SK-N-SH treated with all-trans-retinoic acid at 6 μM for 48 hours (cell line): ENCODE measurements at regions not wholly inside any gene's neighbourhood (a gene's known extent, or its start where the extent isn't known, plus 50 kb on each side); places are given as distances from the start of the nearest gene placed in this dataset.

ENCODE experiments used
- ATAC-seq: fragments of 200-7000 bp; cut with Tn5 transposase; 3 replicates; pipeline ENCODE4 v1.9.1; 2020; ENCODE audit warnings: mild to moderate bottlenecking, moderate library complexity
- ARNTL ChIP-seq: fragments of 450-650 bp; formaldehyde crosslinking; IDR thresholded peaks from 2 replicates; pipeline ENCODE4 v1.5.0; 2020; ENCODE audit warnings: low read depth, mild to moderate bottlenecking, moderate library complexity, borderline replicate concordance
- BACH2 ChIP-seq: fragments of 250-450 bp; sonication (Bioruptor Pico); IDR thresholded peaks from 2 replicates; pipeline ENCODE4 v1.9.0; 2021; ENCODE audit warnings: mild to moderate bottlenecking, borderline replicate concordance
- CSDC2 ChIP-seq: fragments of 250-450 bp; sonication (Bioruptor Pico); IDR thresholded peaks from 2 replicates; pipeline ENCODE4 v1.5.0; 2020; ENCODE audit warnings: mild to moderate bottlenecking, moderate library complexity
- ESRRG ChIP-seq: fragments of 250-450 bp; sonication (Bioruptor Pico); IDR thresholded peaks from 2 replicates; pipeline ENCODE4 v1.6.1; 2021; ENCODE audit warnings: mild to moderate bottlenecking
- ISL1 ChIP-seq: fragments of 250-450 bp; sonication (Bioruptor Pico); IDR thresholded peaks from 2 replicates; pipeline ENCODE4 v2.1.2; 2022; ENCODE audit warnings: mild to moderate bottlenecking, moderate library complexity
- OSR1 ChIP-seq: fragments of 250-450 bp; sonication (Bioruptor Pico); IDR thresholded peaks from 2 replicates; pipeline ENCODE4 v1.8.0; 2022; ENCODE audit warnings: moderate library complexity, mild to moderate bottlenecking, inconsistent platforms
- POU6F1 ChIP-seq: fragments of 250-450 bp; sonication (Bioruptor Pico); IDR thresholded peaks from 2 replicates; pipeline ENCODE4 v1.8.0; 2021; ENCODE audit warnings: low read depth, mild to moderate bottlenecking, moderate library complexity, borderline replicate concordance
- PPARA ChIP-seq: fragments of 250-450 bp; sonication (Bioruptor Pico); IDR thresholded peaks from 2 replicates; pipeline ENCODE4 v1.5.0; 2020; ENCODE audit warnings: mild to moderate bottlenecking, borderline replicate concordance
- SNAI2 ChIP-seq: fragments of 250-450 bp; sonication (Bioruptor Pico); IDR thresholded peaks from 2 replicates; pipeline ENCODE4 v1.5.0; 2020; ENCODE audit warnings: mild to moderate bottlenecking, moderate library complexity
- TCF4 ChIP-seq: fragments of 250-450 bp; sonication (Bioruptor Pico); IDR thresholded peaks from 2 replicates; pipeline ENCODE4 v1.8.0; 2021; ENCODE audit warnings: mild to moderate bottlenecking, moderate library complexity, borderline replicate concordance
- TOX ChIP-seq: fragments of 250-450 bp; sonication (Bioruptor Pico); IDR thresholded peaks from 2 replicates; pipeline ENCODE4 v1.8.0; 2021; ENCODE audit warnings: mild to moderate bottlenecking, moderate library complexity, borderline replicate concordance
- TSHZ2 ChIP-seq: fragments of 250-450 bp; sonication (Bioruptor Pico); IDR thresholded peaks from 2 replicates; pipeline ENCODE4 v1.5.0; 2020; ENCODE audit warnings: mild to moderate bottlenecking, moderate library complexity
- ZC3H10 ChIP-seq: fragments of 250-450 bp; sonication (Bioruptor Pico); IDR thresholded peaks from 2 replicates; pipeline ENCODE4 v1.5.1; 2021; ENCODE audit warnings: mild to moderate bottlenecking, moderate library complexity
- ZFP3 ChIP-seq: fragments of 250-450 bp; sonication (Bioruptor Pico); IDR thresholded peaks from 2 replicates; pipeline ENCODE4 v1.5.0; 2020; ENCODE audit warnings: mild to moderate bottlenecking, moderate library complexity
- ZFP30 ChIP-seq: fragments of 450-650 bp; formaldehyde crosslinking; IDR thresholded peaks from 2 replicates; pipeline ENCODE4 v1.5.0; 2022; ENCODE audit warnings: mild to moderate bottlenecking, moderate library complexity
- ZNF565 ChIP-seq: fragments of 450-650 bp; formaldehyde crosslinking; conservative IDR thresholded peaks from 2 replicates; pipeline ENCODE4 v1.5.0; 2020; ENCODE audit warnings: low read depth, mild to moderate bottlenecking, moderate library complexity
- ZNF70 ChIP-seq: fragments of 450-650 bp; formaldehyde crosslinking; IDR thresholded peaks from 2 replicates; pipeline ENCODE4 v1.5.0; 2020; ENCODE audit warnings: mild to moderate bottlenecking, moderate library complexity
- ZNF8 ChIP-seq: fragments of 450-650 bp; formaldehyde crosslinking; IDR thresholded peaks from 2 replicates; pipeline ENCODE4 v1.5.0; 2020; ENCODE audit warnings: mild to moderate bottlenecking, moderate library complexity
- TF ChIP-seq, protein P1 (sequence below): fragments of 250-450 bp; sonication (Bioruptor Pico); IDR thresholded peaks from 2 replicates; pipeline ENCODE4 v1.8.0; 2020; ENCODE audit warnings: mild to moderate bottlenecking, moderate library complexity, borderline replicate concordance
- TF ChIP-seq, protein P2 (sequence below): fragments of 250-450 bp; sonication (Bioruptor Pico); IDR thresholded peaks from 2 replicates; pipeline ENCODE4 v1.5.1; 2021; ENCODE audit warnings: mild to moderate bottlenecking, moderate library complexity
- TF ChIP-seq, protein P3 (sequence below): fragments of 250-450 bp; sonication (Bioruptor Pico); IDR thresholded peaks from 2 replicates; pipeline ENCODE4 v1.5.1; 2020; ENCODE audit warnings: low read depth, mild to moderate bottlenecking, moderate library complexity

- TF ChIP-seq ZFP3 (CRISPR knock-in tag): no peak
- TF ChIP-seq OSR1 (CRISPR knock-in tag): no peak
These were observed 205.1 kb downstream of the ANKRD60 start (continued) for GRCh38 chr20:58023346-58023745.

- TF ChIP-seq TSHZ2 (CRISPR knock-in tag) (no peak), POU6F1 (CRISPR knock-in tag) (no peak), ARNTL (no peak), PPARA (CRISPR knock-in tag) (no peak), ZNF565 (CRISPR knock-in tag) (no peak), ZNF8 (no peak), ZC3H10 (CRISPR knock-in tag) (no peak), SNAI2 (CRISPR knock-in tag) (no peak)
- ATAC-seq: no peak
These were observed 205.7 kb downstream of the ANKRD60 start for GRCh38 chr20:58022711-58023110.

DNA sequence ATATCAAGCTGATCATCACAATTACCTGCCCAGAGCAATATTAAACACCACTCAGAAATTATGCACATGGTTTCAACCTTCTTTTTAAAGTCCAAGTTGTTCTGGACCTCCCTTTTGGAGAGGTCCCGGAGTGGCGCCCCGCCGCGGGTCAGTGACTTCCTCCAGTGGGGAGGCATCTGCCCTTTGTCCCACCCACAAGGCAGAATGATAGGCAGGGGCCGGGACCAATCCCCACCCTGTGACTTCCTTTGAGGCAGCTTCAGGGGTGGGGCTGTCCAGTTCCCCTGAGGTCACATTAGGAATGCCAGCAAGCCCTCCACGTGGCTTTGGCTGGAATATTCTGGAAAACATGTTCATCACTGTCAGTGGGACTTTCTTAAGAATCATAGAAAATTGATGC is 207.0 kb downstream of the ANKRD60 start:
- no peak for ATAC-seq
- TF ChIP-seq, protein P1, sequence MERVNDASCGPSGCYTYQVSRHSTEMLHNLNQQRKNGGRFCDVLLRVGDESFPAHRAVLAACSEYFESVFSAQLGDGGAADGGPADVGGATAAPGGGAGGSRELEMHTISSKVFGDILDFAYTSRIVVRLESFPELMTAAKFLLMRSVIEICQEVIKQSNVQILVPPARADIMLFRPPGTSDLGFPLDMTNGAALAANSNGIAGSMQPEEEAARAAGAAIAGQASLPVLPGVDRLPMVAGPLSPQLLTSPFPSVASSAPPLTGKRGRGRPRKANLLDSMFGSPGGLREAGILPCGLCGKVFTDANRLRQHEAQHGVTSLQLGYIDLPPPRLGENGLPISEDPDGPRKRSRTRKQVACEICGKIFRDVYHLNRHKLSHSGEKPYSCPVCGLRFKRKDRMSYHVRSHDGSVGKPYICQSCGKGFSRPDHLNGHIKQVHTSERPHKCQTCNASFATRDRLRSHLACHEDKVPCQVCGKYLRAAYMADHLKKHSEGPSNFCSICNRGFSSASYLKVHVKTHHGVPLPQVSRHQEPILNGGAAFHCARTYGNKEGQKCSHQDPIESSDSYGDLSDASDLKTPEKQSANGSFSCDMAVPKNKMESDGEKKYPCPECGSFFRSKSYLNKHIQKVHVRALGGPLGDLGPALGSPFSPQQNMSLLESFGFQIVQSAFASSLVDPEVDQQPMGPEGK: no peak
- no peak for TF ChIP-seq ZC3H10 (CRISPR knock-in tag)
- TF ChIP-seq BACH2: no peak
- no peak for TF ChIP-seq ISL1
- TF ChIP-seq TCF4 (CRISPR knock-in tag): no peak
- no peak for TF ChIP-seq PPARA (CRISPR knock-in tag)
- TF ChIP-seq, all 23 proteins: peak for 0

GRCh38 chr20:58020656-58021454 is 207.6 kb downstream of the ANKRD60 start:
- no peak for ATAC-seq
- TF ChIP-seq OSR1 (CRISPR knock-in tag): no peak
- TF ChIP-seq ISL1: no peak
- TF ChIP-seq, protein P2, sequence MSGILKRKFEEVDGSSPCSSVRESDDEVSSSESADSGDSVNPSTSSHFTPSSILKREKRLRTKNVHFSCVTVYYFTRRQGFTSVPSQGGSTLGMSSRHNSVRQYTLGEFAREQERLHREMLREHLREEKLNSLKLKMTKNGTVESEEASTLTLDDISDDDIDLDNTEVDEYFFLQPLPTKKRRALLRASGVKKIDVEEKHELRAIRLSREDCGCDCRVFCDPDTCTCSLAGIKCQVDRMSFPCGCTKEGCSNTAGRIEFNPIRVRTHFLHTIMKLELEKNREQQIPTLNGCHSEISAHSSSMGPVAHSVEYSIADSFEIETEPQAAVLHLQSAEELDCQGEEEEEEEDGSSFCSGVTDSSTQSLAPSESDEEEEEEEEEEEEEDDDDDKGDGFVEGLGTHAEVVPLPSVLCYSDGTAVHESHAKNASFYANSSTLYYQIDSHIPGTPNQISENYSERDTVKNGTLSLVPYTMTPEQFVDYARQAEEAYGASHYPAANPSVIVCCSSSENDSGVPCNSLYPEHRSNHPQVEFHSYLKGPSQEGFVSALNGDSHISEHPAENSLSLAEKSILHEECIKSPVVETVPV (CRISPR knock-in tag): no peak
- no peak for TF ChIP-seq TSHZ2 (CRISPR knock-in tag)
- no peak for TF ChIP-seq POU6F1 (CRISPR knock-in tag)
- no peak for TF ChIP-seq ESRRG (CRISPR knock-in tag)
- TF ChIP-seq, protein P3, sequence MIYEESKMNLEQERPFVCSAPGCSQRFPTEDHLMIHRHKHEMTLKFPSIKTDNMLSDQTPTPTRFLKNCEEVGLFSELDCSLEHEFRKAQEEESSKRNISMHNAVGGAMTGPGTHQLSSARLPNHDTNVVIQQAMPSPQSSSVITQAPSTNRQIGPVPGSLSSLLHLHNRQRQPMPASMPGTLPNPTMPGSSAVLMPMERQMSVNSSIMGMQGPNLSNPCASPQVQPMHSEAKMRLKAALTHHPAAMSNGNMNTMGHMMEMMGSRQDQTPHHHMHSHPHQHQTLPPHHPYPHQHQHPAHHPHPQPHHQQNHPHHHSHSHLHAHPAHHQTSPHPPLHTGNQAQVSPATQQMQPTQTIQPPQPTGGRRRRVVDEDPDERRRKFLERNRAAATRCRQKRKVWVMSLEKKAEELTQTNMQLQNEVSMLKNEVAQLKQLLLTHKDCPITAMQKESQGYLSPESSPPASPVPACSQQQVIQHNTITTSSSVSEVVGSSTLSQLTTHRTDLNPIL (CRISPR knock-in tag): no peak
- TF ChIP-seq ZC3H10 (CRISPR knock-in tag): no peak
- no peak for TF ChIP-seq TOX (CRISPR knock-in tag)
- no peak for TF ChIP-seq CSDC2
- TF ChIP-seq SNAI2 (CRISPR knock-in tag): no peak
- no peak for TF ChIP-seq ARNTL
- TF ChIP-seq ZNF70 (CRISPR knock-in tag): no peak
- no peak for TF ChIP-seq PPARA (CRISPR knock-in tag)
- no peak for TF ChIP-seq ZFP30
